SH-SY5Y (cell line): ENCODE measurements at regions not wholly inside any gene's neighbourhood (a gene's known extent, or its start where the extent isn't known, plus 50 kb on each side); places are given as distances from the start of the nearest gene placed in this dataset.

Experiments
- GATA2 ChIP-seq: IDR thresholded peaks from 2 replicates; pipeline ENCODE4 v1.6.1; 2011; ENCODE audit warnings: mild to moderate bottlenecking, low read depth, low read length
- GATA3 ChIP-seq: IDR thresholded peaks from 2 replicates; pipeline ENCODE4 v1.6.1; 2011; ENCODE audit warnings: low read depth, mild to moderate bottlenecking, low read length, moderate library complexity

DNA sequence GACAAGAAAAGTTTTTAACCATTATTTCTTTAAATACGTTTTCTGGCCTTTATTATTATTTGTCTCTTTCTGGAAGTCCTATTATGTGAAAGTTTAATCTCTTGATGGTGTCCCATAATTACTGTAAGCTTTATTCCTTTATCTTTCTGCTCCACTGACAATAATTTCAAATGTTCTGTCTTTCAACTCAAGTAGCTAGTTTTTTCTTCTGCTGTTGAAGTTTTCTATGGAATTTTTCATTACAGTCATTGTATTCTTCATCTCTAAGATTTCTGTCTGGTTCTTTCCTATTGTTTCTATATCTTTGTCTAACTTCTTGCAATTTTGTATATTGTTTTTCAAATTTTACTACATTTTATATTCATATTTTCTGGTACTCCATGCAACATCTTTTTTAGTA is 173.6 kb upstream of the MGAT4C start:
- no peak for TF ChIP-seq GATA2
- no peak for TF ChIP-seq GATA3
